ENCODE measurements at regions not wholly inside any gene's neighbourhood (a gene's known extent, or its start where the extent isn't known, plus 50 kb on each side); places are given as distances from the start of the nearest gene placed in this dataset.

GRCh38 chr3:127446756-127447155 lies 143.8 kb downstream of the TPRA1 start:
- Histone ChIP-seq H3K4me2 (ENCODE audit: low read length) (no peak overlapping the region), H3K36me3 (ENCODE audit: insufficient read depth, low read length) (no peaks in the 10 kb centered on the region), H3K27ac (ENCODE audit: low read depth, low read length, poor library complexity, severe bottlenecking) (no peak overlapping the region), H3K9ac (ENCODE audit: low read length) (no peak overlapping the region), H3K9me2 (ENCODE audit: low read depth, low read length) (no peaks in the 10 kb centered on the region), H3F3A (ENCODE audit: insufficient read depth, low read length) (no peaks in the 10 kb centered on the region), H3K4me1 (ENCODE audit: insufficient read depth, low read length, severe bottlenecking) (no peaks in the 10 kb centered on the region), H3K9me3 (ENCODE audit: low read length) (no peaks in the 10 kb centered on the region), H3K79me2 (ENCODE audit: insufficient read depth, low read length) (no peaks in the 10 kb centered on the region), H3K4me3 (ENCODE audit: low read depth, low read length, poor library complexity, severe bottlenecking) (no peak overlapping the region), H4K20me1 (ENCODE audit: insufficient read depth, low read length) (no peaks in the 10 kb centered on the region), H2AFZ (ENCODE audit: low read length) (no peak overlapping the region), H3K27me3 (ENCODE audit: insufficient read depth, low read length) (no peaks in the 10 kb centered on the region; the same call in 1 of the 2 replicates)
- no peak for TF ChIP-seq EZH2 (IDR thresholded peaks at IDR 0.05; ENCODE audit: borderline replicate concordance, low read length)
- TF ChIP-seq CTCF (IDR thresholded peaks at IDR 0.05; ENCODE audit: low read length), result no peak

- H2AFZ ChIP-seq (ENCODE audit: low read length), result no peak overlapping the region
- no peak overlapping the region for H3K9ac ChIP-seq (ENCODE audit: low read length)
- H3F3A ChIP-seq (ENCODE audit: insufficient read depth, low read length), result no peaks in the 10 kb centered on the region
- no peaks in the 10 kb centered on the region for H3K4me1 ChIP-seq (ENCODE audit: insufficient read depth, low read length, severe bottlenecking)
- no peak overlapping the region for H3K4me2 ChIP-seq (ENCODE audit: low read length)
- no peaks in the 10 kb centered on the region; the same call in 1 of the 2 replicates for H3K27me3 ChIP-seq (ENCODE audit: insufficient read depth, low read length)
- H3K79me2 ChIP-seq (ENCODE audit: insufficient read depth, low read length), result no peaks in the 10 kb centered on the region
- no peaks in the 10 kb centered on the region for H4K20me1 ChIP-seq (ENCODE audit: insufficient read depth, low read length)
- no peaks in the 10 kb centered on the region for H3K9me2 ChIP-seq (ENCODE audit: low read depth, low read length)
- TF ChIP-seq EZH2 (IDR thresholded peaks at IDR 0.05; ENCODE audit: borderline replicate concordance, low read length) (no peak), CTCF (IDR thresholded peaks at IDR 0.05; ENCODE audit: low read length) (no peak)
- H3K27ac ChIP-seq (ENCODE audit: low read depth, low read length, poor library complexity, severe bottlenecking), result no peak overlapping the region
- H3K9me3 ChIP-seq (ENCODE audit: low read length), result no peaks in the 10 kb centered on the region
- H3K4me3 ChIP-seq (ENCODE audit: low read depth, low read length, poor library complexity, severe bottlenecking), result no peak overlapping the region
- H3K36me3 ChIP-seq (ENCODE audit: insufficient read depth, low read length), result no peaks in the 10 kb centered on the region
These were observed 144.8 kb downstream of the TPRA1 start for GRCh38 chr3:127445581-127446343.

- Histone ChIP-seq H3K36me3 (ENCODE audit: insufficient read depth, low read length) (no peaks in the 10 kb centered on the region), H3K4me2 (ENCODE audit: low read length) (no peak overlapping the region), H3F3A (ENCODE audit: insufficient read depth, low read length) (no peaks in the 10 kb centered on the region), H3K27me3 (ENCODE audit: insufficient read depth, low read length) (no peaks in the 10 kb centered on the region), H3K9me2 (ENCODE audit: low read depth, low read length) (no peaks in the 10 kb centered on the region), H4K20me1 (ENCODE audit: insufficient read depth, low read length) (no peaks in the 10 kb centered on the region), H2AFZ (ENCODE audit: low read length) (no peak overlapping the region), H3K27ac (ENCODE audit: low read depth, low read length, poor library complexity, severe bottlenecking) (no peak overlapping the region), H3K9ac (ENCODE audit: low read length) (no peak overlapping the region), H3K4me3 (ENCODE audit: low read depth, low read length, poor library complexity, severe bottlenecking) (no peak overlapping the region), H3K4me1 (ENCODE audit: insufficient read depth, low read length, severe bottlenecking) (no peaks in the 10 kb centered on the region), H3K9me3 (ENCODE audit: low read length) (no peaks in the 10 kb centered on the region), H3K79me2 (ENCODE audit: insufficient read depth, low read length) (no peaks in the 10 kb centered on the region)
- TF ChIP-seq EZH2 (IDR thresholded peaks at IDR 0.05; ENCODE audit: borderline replicate concordance, low read length) (no peak), CTCF (IDR thresholded peaks at IDR 0.05; ENCODE audit: low read length) (no peak)
These were observed 145.8 kb downstream of the TPRA1 start for GRCh38 chr3:127444761-127445160.

Data from OCI-LY1 (cell line).